ENCODE measurements at regions not wholly inside any gene's neighbourhood (a gene's known extent, or its start where the extent isn't known, plus 50 kb on each side); places are given as distances from the start of the nearest gene placed in this dataset.

- no peak for DNase-seq
Measured at GRCh38 chr10:4519658-4520402, 306.2 kb upstream of the AKR1E2 start.

DNA sequence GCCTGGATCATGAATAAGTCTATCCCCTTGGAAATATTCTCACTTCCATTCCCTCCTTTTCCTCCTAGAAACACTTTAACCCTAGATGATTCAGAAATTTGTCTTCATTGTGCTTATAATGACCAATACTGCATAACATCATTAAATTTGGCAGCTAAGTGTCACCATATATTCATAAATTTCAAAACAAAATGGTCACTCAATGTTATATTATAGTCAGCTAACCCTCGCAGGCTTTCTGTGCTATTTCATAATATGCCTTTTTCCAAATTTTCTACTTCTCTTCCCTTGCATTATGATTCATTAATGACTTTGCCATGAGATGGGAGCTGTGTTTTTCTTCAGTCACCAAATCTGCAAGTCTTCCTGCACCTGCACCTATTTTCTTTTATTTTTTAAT, 308.3 kb upstream of the AKR1E2 start:
- no peak for DNase-seq

DNA sequence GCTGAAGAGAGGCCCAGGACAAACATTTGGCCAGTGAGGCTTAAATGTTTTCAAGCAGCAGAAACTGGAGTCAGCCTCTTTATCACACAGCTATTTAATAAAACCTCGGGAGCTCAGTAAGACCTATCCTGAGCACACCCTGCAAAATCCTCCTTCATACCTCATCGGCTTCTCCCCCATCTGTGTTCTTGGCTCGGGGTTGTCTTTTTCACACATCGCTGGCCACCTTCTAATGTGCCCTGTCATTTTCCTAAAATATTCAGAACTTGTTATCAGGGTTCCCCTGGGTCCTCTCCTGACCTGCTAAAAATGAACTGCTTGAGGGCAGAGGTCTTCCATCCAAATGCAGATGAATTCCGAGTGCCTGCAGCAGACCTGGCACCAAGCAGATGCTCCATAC, 310.3 kb upstream of the AKR1E2 start:
- DNase-seq: no peak

- DNase-seq: peak; percentile 19
Measured at GRCh38 chr10:4514445-4515108, 311.4 kb upstream of the AKR1E2 start.

- peak; percentile 34 for DNase-seq
Measured at GRCh38 chr10:4512671-4513240, 313.3 kb upstream of the AKR1E2 start.

GRCh38 chr10:4512196-4512595, 313.8 kb upstream of the AKR1E2 start:
- no peak for DNase-seq

GRCh38 chr10:4511509-4511908, 314.5 kb upstream of the AKR1E2 start:
- no peak for DNase-seq

- DNase-seq: no peak
Measured at GRCh38 chr10:4509405-4509804, 316.6 kb upstream of the AKR1E2 start.

DNA sequence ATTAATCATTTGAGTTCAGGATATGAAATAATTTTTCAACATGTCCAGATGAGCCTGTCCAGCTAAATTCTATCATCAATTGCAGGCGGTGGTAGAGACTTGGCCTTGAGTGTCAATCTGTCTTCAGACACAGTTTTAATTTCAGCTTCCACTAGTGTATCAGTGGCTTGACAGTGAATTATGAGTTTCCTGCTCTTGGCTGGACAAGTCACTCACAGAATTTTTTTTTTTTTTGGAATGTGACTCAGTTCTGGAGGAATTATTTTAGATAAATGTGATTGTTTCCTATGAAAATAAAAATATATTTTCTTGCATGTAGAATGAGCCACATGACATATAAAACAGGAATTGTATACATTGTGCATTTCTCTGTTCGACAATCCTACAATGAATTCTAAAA, 319.9 kb upstream of the AKR1E2 start:
- no peak for DNase-seq

DNA sequence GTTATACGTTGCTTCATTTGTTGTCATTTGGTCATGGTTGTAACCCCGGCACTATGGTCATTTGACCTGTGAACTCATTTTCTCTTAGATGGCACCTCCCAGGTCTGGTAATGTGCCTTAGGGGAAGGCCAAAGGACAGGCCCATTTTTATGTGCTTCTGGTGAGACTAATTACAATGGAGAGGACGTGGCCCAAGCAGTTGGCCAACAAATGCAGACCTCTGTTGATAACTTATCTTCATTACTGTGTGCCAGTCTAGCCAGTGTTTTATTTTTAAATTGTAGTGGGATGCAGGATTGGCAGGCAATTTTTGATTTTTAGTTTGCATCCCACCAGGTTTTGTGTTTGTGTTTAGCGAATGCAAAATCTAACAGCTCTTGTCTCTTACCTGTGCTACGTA, 321.5 kb upstream of the AKR1E2 start:
- DNase-seq: no peak

- no peak for DNase-seq
Measured at GRCh38 chr10:4503076-4503475, 322.9 kb upstream of the AKR1E2 start.

- no peak for DNase-seq
Measured at GRCh38 chr10:4501306-4501705, 324.7 kb upstream of the AKR1E2 start.

DNA sequence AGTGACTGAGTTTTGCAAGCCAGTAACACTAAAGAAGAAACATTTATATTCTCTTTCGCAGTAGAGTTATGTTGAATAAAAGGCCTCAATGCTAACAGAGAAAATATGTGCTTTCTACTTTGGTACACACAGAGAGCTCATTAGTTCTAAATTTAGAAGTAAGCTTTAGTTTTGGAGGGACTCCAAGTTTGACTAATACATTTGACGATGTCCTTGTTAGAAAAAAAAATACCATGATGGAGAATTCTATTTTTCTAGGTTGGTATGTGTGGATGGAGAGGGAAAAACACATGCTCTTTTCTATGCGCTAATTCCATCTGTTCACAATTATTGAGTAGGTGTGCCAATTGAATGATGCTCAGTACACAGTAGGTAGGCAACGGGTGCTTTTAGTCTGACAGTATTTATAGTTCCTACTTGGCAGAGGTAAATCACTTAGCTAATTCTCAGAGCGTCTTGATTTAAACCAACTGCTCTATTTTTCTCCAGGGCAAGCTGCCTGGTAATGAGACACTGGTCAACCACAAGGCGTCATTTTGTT, 327.2 kb upstream of the AKR1E2 start:
- no peak for DNase-seq

- no peak for DNase-seq
Measured at GRCh38 chr10:4494551-4494950, 331.5 kb upstream of the AKR1E2 start.

GRCh38 chr10:4492202-4492601, 333.8 kb upstream of the AKR1E2 start:
- no peak for DNase-seq

DNA sequence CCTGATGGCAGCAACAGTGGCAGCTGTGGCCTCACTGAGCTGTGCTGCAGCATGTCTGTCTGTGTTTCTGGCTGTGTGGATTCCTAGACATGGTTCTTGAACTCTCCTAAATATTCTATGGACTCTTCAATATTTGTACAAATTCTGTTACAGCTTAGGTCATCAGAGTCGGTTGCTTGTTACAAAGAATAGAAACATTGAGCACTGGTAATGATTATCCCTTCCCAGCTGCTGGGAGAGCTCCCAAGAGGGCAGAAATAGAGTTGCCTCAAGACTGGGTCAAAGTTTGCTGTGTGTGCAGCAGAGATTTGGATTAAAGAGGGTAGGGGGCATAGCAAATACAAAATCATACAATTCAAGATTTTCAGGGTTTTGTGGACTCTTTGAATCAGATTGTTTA, 337.1 kb upstream of the AKR1E2 start:
- DNase-seq: no peak

GRCh38 chr10:4485636-4486035, 340.4 kb upstream of the AKR1E2 start:
- no peak for DNase-seq

- DNase-seq: no peak
Measured at GRCh38 chr10:4483811-4484210, 342.2 kb upstream of the AKR1E2 start.

DNA sequence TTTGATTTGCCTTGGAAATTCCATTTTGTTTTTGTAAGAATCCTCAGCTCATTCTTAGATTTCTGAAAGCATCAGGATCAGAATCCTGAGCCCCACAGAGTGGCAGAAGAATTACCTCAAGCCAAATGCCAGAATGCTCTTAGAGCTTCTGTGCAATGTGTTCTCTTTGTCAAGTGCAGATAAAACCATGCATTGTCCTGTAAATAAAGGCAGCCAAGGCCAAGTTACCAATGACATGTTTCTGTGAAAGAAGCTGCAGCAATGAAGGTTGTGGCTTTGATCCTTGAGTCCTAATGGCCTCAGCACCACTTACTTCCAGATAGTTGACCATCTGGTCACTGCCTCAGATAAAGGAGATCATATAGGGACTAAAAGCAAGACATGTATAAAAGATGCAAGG, 343.3 kb upstream of the AKR1E2 start:
- no peak for DNase-seq

- DNase-seq: no peak
Measured at GRCh38 chr10:4481192-4481591, 344.8 kb upstream of the AKR1E2 start.

DNA sequence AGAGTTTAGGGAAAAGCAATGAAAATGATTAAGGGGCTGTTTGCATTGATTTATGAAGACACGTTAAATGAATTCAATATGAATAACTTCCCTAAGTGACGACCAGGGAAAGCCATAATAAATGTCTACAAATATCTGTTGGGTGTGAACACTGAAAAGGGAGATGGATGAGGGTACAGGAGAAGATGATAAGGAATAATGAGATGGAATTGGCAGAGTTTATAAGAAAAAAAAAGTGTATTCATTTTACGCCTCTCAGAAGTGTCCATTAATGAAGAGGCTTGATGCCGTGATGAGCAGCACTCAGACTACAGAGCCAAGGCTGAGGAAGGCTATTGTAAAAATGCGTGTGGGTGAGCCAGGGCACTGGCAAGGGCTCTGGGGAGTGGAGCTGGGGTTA, 346.7 kb upstream of the AKR1E2 start:
- DNase-seq: no peak

- no peak for DNase-seq
Measured at GRCh38 chr10:4477664-4478063, 348.3 kb upstream of the AKR1E2 start.

DNA sequence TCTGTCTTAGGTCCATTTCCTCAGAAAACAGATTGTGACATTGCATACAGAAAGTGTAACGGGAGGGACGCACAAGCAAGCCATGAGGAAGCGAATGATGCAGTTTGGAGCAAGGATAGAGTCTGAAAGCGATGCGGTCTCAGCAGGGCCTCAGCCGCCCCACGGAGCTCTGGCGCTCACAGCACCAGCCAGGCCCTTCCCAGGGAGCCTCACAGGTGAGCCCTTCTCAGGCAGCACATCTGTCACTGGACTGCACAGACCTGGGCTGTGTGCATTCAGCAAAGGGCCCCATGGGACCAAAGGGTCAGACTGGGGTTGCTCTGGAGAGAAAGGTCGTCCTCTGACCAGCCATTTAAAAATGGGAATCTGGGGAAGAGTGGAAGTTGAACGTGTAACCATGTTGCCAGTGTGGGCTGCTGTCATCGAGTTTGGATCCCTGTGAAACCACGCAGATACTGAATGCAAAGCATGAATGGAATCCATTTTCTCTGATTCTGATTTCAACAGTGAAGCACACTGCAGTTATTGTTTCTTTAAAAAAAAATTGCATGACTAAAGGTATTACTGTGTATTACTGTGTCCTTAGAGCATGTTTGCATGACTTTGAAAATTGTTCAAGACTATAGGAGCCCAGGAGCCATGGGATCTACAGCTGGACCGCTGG, 350.0 kb upstream of the AKR1E2 start:
- no peak for DNase-seq

GRCh38 chr10:4474829-4475228, 351.2 kb upstream of the AKR1E2 start:
- no peak for DNase-seq

Data from stimulated activated CD4-positive, alpha-beta T cell treated with anti-CD3 and anti-CD28 coated beads, Interleukin-15, amount 100 ng/mL, for 24 hours (primary cell).